GM18873 (cell line): ENCODE measurements at regions not wholly inside any gene's neighbourhood (a gene's known extent, or its start where the extent isn't known, plus 50 kb on each side); places are given as distances from the start of the nearest gene placed in this dataset.

Source experiments
- ATAC-seq: cut with Tn5 transposase; IDR thresholded peaks from one replicate; pipeline ENCODE4 v1.9.1; 2021; ENCODE audit warnings: mild to moderate bottlenecking, moderate library complexity, moderate number of reproducible peaks; ENCODE audit not compliant: unreplicated experiment, low FRiP score

- no peak for ATAC-seq
Measured at GRCh38 chr1:201678264-201679101, 139.6 kb downstream of the NAV1 start.

DNA sequence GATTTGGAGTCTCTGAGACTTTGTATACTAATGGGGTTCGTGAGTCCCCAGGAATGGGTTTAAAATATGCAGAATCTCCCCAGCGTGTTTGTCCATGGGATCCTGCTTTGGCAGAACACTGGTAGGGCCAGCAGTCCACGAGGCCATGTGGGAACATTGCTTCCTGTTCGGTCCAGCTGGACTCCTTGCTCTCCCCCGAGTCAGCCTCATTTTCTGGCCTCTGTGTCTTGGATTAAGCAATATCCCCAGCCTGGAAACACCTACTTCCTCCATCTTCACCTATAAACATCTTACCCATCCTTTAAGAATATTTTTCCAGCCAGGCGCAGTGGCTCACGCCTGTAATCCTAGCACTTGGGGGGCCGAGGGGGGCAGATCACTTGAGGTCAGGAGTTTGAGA is 142.4 kb downstream of the NAV1 start:
- ATAC-seq, result no peak

DNA sequence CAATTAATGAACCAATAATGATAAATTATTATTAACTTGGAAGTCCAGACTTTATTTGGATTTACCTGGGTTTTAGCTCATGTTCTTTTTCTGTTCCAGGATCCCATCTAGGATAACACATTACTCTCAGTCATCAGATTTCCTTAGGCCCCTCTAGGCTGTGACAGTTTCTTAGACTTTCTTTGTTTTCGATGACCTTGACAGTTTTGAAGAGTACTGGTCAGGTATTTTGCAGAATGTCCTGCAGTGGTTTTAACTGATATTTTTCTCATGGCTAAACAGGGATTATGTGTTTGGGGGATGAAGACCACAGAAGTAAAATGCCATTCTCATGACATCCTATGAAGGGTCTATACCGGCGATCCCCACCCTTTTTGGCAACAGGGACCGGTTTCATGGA is 144.0 kb downstream of the NAV1 start:
- no peak for ATAC-seq

GRCh38 chr1:201683397-201683796 is 144.5 kb downstream of the NAV1 start:
- ATAC-seq, result no peak

DNA sequence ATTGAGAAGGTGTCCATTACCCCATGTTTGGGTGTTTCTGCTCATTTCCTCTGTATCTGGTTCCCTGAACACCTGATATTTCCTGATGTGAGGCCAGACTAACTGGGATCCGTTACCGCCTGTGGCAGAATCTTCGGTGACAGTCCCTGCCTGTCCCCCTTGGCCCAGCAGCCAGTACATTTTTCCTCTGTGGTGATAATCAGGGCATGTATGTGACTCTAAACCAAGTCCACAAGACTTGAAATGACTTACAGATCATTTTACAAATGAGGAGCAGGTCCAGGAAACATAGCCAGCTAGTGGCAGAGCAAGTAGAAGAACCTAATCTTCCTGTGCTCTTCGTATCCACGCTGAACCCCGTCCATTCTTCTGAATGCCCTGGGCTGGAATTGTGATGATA is 143.5 kb upstream of the IPO9 start:
- no peak for ATAC-seq

DNA sequence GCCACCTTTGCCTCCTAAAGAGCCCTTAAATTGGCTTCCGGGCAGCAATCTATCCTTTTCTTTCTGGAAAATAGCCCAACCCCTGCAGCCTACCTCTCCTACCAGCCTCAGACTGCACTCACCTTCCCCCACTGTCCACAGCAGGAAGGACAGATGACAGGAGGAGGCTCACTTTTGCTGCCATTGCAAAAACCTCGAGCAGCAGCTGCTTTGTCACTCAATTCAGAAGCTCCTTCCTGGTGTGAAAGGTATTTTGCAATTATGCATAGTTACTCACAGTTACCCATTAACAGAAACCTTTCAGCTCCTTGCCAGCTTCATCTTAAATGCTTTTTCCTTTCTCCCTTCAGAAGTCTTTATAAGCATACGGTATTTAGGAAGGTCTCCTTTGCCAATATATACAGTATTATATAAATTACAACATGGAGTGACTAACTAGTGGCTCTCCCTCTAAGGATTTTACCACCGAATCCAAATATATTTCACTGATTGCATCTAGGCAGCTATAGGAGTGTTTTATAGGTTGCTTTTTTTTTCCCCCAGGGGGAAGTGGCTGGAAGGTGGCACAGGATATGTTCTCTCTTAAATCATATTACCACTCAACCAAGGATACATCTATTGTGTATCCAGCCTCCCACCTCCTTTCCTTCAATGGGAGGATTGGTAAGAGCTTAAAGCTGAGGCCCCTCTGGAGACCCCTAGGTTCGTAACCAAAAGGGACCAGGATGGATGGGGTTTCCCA is 142.1 kb upstream of the IPO9 start:
- ATAC-seq, result no peak

- ATAC-seq, result no peak
Measured at GRCh38 chr1:201688514-201688913, 140.4 kb upstream of the IPO9 start.

- ATAC-seq, result no peak
Measured at GRCh38 chr1:201689647-201690046, 139.3 kb upstream of the IPO9 start.

DNA sequence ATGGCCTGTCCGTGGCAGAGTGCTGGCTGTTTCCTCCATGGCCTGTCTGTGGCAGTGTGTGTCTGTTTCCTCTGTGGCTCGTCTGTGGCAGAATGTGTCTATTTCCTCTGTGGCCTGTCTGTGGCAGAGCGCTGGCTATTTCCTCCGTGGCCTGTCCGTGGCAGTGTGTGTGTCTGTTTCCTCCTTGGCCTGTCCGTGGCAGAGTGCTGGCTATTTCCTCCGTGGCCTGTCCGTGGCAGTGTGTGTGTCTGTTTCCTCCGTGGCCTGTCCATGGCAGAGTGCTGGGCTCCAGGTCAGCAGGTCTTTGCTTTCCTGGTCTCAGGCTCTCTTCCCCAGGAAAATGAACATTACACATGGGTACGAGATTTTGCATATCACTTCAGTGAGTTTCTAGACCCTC is 138.4 kb upstream of the IPO9 start:
- no peak for ATAC-seq

GRCh38 chr1:201691716-201692554 is 137.0 kb upstream of the IPO9 start:
- no peak for ATAC-seq

- ATAC-seq, result no peak
Measured at GRCh38 chr1:201692555-201693394, 136.2 kb upstream of the IPO9 start.

DNA sequence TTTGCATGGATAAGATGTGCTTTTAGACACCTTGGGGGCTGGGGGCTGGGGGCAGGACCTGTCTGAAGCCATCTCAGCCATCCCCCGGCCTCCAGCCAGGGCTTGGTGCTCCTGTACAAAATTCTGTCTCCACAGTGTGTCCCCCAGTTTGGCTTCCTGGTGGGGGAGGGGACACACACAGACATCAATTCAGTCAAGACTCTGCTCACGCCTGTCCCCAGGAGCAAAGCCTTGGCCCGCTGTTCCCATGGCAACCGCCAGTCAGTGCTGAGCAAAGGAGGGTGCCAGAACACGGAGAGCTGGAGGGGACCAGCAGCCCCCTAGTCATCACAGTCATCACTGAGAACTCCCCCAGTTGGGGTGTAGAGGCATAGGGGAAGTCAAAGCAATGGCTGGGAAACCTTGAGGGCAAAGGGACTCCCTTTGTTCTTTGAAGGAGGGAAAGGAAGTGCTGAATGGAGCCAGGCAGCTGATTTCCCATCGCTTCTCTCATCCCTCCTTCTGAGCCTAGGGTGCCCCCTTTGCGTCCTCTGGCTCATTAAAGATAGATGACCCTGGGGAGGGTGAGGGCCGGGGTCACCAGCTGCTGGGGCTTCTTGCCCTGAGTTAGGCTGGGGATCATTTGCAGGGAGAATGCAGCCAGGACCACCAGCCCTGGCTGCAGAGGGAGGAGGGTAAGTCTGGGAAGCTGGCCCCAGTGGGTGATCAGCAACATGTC is 134.9 kb upstream of the IPO9 start:
- ATAC-seq, result no peak

DNA sequence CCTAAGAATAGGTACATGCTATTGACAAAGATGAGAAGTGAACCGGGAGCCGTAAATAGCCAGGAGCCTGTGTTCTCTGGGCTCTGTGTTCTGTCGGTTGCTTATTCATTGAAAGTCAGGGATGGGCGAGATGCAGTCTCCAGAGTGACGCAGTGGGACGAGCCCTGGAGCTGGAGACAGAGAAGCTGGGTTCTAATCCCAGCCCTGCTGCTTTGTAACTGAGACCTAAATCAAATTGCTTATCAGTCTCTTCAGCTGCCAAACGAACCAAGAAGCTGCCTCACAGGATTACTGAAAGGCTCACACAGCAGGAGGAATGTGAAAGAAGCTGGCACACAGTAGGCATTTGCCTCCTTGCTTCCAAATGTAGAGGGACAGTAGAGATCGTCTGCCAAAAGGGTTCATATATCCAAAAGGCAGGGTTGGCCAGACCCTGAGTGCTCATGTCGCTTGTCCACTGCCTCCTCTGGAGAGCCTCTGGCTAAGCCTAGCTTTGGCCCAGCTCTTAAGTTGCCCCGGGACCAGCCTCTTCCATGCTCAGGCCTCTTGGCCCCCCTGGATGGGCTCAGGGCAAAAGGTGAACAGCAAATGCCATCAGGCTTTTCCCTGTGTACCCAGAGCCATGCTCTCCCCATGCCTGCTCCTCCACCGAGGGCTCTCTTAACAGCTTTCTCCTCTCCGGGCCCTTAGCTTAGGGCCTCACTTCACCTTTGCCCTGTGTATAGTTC is 134.2 kb upstream of the IPO9 start:
- no peak for ATAC-seq

- ATAC-seq, result no peak
Measured at GRCh38 chr1:201695607-201696006, 133.3 kb upstream of the IPO9 start.

GRCh38 chr1:201696217-201696761 is 132.7 kb upstream of the IPO9 start:
- no peak for ATAC-seq

DNA sequence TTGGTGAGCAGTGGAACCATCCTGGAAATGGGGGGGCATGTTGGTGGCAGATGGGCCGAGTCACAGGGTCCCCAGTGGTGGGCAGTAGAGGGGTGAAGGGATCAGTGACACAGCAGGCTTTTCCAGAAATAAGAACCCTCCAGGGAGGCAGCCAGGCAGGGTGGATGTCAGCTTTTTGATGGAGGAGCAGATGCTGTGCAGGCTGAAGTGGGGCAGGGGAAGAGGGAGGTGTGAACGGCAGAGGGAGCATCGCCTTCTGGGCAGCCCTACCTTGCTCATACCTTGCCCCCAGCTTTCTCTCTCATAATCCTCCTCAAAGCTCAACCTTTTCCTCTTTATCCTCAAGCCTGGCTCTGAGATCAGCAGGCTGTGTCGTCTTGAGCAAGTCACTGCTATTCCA is 131.8 kb upstream of the IPO9 start:
- no peak for ATAC-seq

GRCh38 chr1:201701831-201702230 is 127.1 kb upstream of the IPO9 start:
- ATAC-seq, result no peak

- no peak for ATAC-seq
Measured at GRCh38 chr1:201702936-201703335, 126.0 kb upstream of the IPO9 start.
